HG03520 (cell line): ENCODE measurements at regions not wholly inside any gene's neighbourhood (a gene's known extent, or its start where the extent isn't known, plus 50 kb on each side); places are given as distances from the start of the nearest gene placed in this dataset.

Experiments used
- ATAC-seq: cut with Tn5 transposase; IDR thresholded peaks from one replicate; pipeline ENCODE4 v1.9.1; 2021; ENCODE audit warnings: mild to moderate bottlenecking, moderate library complexity; ENCODE audit not compliant: unreplicated experiment

- no peak for ATAC-seq
Measured at GRCh38 chr12:58513852-58514251, 406.5 kb downstream of the LRIG3 start.

- ATAC-seq: no peak
Measured at GRCh38 chr12:58519839-58520238, 400.5 kb downstream of the LRIG3 start.

GRCh38 chr12:58521152-58521551 lies 399.2 kb downstream of the LRIG3 start:
- no peak for ATAC-seq

DNA sequence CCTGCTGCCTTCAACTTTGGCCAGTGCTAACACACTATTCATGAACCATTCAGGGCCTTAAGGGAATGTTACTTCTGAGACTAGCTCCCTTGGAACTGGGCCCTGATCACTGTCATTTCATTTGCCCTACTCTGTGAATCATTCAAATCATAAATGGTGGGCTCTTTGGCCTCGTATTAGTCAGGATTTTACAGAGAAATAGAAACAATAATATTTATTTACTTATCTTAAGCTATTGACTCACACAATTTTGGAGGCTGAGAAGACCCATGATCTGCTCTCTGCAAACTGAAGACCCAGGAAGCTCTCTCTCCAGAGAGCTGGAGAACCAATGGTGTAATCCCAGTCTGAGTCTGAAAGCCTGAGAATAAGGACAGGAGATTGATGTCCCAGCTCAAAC lies 398.5 kb downstream of the LRIG3 start:
- no peak for ATAC-seq

- ATAC-seq: no peak
Measured at GRCh38 chr12:58523360-58523759, 396.9 kb downstream of the LRIG3 start.

GRCh38 chr12:58528271-58528670 lies 392.0 kb downstream of the LRIG3 start:
- no peak for ATAC-seq

DNA sequence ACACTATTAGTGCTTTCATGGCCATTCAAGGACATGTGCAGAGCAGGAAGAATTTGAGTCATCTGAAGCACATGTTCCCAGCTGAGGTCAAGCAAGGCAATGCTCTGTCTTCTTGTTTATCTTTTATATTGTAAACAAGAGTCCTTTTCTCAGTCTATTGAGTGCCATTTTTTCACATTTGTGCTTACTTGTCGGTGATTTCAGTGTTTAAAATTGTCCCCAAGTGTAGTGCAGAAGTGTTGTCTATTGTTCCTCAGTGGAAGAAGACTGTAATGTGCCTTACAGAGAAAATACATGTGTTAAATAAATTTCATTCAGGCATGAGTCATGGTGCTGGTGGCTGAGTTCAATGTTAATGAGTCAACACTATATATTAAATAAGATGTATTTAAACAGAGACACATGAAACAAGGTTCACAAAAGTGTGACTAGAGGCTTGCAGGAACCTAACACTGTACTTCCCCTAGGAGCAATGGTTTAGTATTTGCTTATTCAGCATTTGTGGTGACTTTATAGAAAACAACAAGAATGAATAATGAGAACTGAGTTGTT lies 391.1 kb downstream of the LRIG3 start:
- ATAC-seq: no peak

GRCh38 chr12:58529897-58530741 lies 390.2 kb downstream of the LRIG3 start:
- no peak for ATAC-seq

DNA sequence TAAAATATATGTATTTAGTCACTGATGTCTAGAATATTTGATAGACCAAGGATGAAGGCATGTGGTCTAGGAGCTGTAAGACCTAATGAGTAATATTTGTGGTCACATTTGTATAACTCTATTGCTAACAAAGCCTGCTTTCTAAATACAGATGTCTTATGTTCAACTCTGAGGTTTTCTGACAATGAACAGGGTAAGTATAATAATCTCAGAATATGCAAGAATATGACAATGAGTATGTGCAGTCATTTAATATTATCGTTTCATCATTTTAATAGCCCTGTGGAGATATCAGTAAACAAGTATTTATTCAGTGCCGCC lies 389.6 kb downstream of the LRIG3 start:
- no peak for ATAC-seq

DNA sequence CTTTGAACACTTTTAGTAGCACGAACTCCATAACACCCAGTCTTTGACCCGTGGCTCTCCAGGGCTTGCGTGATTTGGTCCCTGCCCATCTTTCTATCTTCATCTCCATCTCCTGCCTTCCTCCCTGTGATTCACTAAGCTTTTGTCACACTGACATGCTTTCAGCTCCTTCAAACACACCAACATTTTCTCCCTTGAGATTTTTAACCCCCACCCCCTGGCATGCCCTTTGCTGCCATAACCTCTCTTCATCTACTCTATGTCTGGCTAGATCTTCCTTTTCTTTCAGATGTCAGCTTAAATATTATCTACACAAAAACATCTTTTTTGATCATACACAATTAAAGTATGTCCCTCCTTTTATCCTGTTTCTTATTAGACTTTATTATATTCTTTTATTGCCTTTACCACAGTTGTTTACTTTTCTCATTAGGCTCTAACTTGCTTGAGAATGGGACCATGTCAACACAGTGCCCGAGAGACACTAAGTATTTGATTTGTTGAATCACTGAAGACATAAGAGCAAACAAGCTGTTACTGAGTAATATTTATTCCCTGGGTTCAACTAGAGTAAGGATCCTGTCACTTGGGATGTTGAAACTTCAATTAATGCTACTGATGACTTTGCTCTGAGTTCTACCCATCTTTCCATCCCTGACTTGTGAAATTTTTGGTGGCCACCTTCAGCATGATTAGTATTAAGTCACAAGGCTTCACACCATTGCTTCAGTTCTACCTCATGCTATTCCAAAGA lies 387.3 kb downstream of the LRIG3 start:
- ATAC-seq: no peak

DNA sequence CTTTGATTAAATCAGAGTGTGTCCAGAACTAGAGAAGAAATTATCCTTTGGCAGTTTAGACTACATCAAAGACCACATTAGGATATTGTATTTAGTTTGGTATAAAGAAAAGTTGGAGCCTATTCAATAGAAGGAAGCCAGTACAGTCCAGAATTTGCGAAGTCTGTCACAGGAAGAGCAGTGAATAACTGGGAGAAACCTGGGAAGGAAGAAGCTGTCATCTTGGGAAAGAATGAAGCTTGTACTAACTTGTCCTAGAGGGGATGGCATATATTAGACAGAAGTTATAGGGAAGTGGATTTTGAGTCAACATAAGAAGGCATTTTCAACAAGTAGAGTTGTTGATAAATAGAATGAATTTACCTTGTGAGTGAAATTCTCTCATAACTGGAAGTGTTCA lies 386.7 kb downstream of the LRIG3 start:
- ATAC-seq: no peak

GRCh38 chr12:58537278-58537677 lies 383.0 kb downstream of the LRIG3 start:
- no peak for ATAC-seq

DNA sequence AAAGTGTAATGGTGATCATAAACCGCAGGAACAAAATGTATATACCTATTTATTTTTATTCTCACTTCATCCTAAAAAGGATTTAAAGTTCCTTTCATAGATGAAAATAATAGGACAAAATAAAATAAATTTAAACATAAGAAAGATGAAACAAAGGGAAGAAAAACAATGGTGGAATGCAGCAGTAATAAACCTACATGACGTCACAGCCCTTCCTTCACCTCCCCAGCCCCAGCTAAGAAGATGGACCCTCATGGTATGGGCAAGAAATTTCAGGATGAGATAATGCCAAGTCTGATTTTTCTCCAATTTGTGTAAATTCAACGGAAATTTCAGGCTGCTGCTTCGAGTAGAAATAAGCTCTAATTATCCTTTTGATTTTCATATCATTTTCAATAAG lies 381.0 kb downstream of the LRIG3 start:
- no peak for ATAC-seq

GRCh38 chr12:58540480-58541299 lies 379.6 kb downstream of the LRIG3 start:
- ATAC-seq: peak; percentile 81

- ATAC-seq: no peak
Measured at GRCh38 chr12:58541300-58541690, 379.0 kb downstream of the LRIG3 start.

DNA sequence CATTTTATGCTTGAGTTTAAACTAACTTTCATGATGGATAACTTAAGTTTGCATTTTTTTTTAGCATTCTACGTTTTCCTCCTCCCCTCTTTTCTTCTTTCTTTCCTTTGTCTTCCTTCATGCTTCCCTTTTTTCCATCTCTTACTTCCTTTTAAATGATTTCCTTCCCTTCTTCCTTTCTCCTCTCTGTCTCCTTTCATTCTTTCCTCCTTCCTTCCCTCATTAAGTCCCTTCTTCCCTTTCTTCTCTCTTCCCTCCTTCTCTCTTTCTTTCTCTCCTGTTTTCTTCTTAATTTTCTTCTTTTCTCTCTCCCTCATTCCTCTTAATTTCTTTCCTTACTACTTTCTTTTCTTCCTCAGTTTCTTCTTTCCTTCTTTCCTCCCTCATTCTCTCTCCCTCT lies 376.0 kb downstream of the LRIG3 start:
- ATAC-seq: no peak

DNA sequence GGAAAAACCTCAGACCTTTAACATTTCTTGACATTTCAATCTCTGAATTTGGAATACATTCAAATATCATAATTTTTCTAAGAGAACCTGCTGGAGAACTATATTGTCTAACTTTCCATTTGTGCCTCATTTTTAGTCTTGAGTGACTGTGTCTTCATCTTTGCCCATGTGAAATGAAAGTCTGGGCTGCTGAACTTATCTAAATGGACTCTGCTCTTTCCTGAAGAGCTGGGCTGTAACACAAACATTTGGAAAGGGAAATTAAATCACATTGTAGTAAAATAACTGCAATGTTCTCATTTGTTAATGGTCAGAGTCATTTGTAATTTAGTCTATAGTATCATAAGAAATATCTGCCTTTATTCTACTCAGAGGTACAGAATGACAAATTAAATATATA lies 373.1 kb downstream of the LRIG3 start:
- no peak for ATAC-seq

DNA sequence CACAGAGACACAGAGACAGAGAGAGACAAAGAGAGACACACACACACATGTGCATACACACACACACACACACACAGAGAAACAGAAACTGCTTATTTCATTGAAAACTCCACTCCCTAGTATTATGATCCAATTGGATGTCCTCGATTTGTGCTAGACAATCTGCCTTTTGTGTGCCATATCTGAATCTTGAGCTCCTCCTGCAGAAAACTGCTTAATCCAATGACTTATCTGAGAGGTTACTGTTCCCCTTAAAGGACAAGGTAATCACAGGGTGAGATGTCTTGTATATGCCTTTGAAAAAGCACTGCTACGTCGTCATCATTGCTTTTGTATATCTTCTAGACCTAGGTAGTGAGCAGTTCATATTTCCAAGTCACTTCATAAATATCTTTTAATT lies 371.5 kb downstream of the LRIG3 start:
- ATAC-seq: no peak

DNA sequence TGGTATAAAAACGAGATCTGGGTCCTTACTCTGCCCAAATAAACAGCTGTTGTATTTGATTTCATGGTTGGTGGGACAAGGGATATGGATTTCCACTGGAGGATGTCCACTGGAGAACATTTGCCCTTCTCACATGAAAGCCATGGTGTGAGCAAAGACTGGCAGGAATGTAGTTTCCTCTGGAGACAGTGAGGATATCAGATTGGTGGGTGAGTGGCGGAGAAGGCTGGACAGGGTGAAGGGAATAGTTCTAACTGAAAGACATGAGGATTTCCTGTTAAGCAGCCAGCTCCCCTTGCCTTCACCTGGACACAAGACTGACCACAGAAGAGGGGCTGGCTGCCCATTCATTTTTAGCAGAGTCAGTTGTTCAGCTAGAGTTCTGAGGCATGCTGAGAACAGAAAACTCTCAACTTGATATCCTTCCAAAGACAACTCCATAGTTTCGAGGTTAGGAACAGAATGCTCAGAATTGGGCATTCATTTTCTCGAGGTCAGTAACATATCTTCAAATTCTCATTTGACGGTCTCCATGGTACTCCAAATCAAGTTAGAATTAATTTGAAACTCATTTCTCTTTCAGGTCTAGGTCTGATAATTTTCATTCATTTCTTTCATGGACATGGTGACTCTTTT lies 365.7 kb downstream of the LRIG3 start:
- no peak for ATAC-seq

DNA sequence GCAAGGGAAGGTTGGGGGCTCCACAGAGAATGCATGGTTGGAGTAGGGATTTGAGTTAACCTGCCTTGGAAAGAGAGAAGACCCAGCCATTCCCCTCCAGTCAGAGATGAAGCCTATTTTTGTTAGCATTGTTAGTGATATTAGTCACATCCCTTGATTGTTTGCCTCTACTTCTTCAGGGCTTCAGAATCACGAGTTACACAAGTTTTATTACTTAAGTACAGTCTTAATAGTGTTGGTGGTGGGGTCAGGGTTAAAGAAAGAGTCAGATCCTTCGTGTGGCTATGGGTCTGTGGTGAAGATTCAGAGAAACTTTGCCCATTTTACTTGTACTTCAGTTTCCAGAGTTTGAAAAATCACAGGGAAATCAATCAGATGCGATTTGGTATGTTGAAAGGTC lies 363.1 kb downstream of the LRIG3 start:
- ATAC-seq: no peak

GRCh38 chr12:58557661-58558060 lies 362.6 kb downstream of the LRIG3 start:
- no peak for ATAC-seq
